HG02852 (cell line): ENCODE measurements at regions not wholly inside any gene's neighbourhood (a gene's known extent, or its start where the extent isn't known, plus 50 kb on each side); places are given as distances from the start of the nearest gene placed in this dataset.
"Not testable (repeated sequence)": the region's sequence is repeated elsewhere in the genome, so short reads cannot be mapped to it uniquely, and the experiment has no call there.

Experiments used
- ATAC-seq: cut with Tn5 transposase; IDR thresholded peaks from one replicate; pipeline ENCODE4 v1.9.1; 2021; ENCODE audit warnings: mild to moderate bottlenecking, moderate library complexity; ENCODE audit not compliant: unreplicated experiment

DNA sequence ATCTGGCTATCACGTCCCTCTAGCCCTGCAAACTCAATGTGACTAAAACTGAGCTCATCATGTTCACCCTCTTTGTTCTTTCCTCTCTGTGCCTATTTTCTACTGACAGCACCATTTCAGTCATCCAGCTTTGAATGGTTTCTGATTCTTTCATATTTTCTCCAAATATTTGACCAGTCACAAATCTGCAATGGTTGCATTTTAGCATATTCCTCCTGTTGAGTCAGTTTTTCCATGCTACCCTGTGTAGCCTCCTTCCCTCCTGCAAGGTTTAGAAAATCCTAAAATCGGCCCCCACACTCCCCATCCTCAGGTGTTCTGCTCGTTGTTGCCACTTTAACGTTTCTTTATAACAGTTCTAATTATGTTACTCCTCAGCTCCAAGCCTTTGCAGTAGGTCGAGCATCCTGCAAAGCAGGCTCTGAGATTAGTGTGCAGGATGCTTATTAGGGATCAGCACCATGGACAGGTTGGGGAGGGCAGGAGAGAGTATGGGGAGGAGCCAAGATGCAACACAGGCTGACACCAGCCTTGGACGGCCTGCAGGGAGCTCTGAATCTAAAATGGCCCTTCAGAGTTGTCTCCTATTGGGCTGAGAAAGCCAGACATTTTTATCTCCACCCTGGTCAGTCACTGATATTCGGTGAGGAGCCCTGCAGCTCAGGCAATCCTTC lies 531.0 kb upstream of the COBL start:
- no peak for ATAC-seq

DNA sequence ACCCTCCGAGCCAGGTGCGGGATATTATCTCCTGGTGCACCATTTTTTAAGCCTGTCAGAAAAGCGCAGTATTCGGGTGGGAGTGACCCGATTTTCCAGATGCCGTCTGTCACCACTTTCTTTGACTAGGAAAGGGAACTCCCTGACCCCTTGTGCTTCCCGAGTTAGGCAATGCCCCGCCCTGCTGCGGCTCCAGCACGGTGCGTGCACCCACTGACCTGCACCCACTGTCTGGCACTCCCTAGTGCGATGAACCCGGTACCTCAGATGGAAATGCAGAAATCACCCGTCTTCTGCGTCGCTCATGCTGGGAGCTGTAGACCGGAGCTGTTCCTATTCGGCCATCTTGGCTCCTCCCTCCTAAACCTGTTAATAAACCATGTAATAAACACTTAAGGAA lies 522.5 kb upstream of the COBL start:
- not testable (repeated sequence) for ATAC-seq

DNA sequence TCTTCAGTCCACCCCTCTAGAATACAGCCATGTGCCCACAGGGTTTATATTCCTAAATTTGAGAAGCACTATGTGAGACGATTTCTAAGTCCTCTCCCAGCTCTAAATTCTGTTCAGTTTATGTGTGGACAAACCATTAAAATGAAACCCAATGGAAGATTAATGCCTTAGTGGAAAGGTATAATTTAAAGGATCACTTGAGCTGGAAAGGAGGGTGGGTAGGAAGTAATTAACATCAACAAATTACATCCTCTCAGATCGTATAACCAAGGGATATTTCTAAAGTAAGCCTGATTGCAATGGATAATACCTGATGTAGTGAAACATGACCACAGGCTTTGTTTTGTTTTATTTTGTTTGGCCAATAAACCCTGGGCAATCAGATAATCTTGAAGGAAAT lies 511.0 kb upstream of the COBL start:
- no peak for ATAC-seq

DNA sequence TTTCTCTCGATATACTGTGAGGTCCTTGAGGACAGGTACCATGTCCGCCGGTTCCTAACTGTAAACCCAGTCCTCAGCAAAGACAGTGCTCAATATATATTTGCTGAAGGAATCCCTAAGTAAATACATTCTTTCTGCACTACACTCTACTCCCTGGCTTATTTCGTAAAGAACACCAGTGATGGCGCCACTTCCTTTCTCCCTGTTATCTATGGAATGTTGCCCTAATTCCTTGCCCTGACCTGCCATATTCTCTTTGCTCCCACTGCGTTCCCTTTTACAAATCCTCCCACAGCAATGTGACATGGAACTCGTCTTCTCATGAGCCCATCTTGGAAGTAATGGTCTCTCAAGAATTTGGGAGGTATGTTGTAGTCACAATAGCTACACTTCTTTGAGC lies 507.4 kb upstream of the COBL start:
- no peak for ATAC-seq

DNA sequence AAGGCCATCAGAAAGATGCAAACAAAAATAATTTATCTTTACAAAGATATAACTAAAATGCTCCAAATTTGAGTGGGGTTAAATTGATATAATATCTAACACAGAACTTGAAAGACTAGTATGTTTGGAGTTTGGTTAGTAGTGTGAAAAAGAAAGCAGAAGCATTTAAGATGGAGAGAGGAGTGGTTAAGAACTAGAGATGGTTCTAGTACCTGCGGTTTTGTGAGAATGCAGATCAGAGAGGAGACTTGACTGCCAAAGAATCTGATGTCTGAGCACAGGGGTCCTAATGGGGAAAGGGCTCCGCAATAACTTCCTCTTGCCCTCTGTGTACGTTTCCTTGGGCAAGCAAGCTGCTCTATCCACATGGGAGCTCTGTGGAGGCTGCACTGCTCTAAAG lies 506.8 kb upstream of the COBL start:
- ATAC-seq: no peak

DNA sequence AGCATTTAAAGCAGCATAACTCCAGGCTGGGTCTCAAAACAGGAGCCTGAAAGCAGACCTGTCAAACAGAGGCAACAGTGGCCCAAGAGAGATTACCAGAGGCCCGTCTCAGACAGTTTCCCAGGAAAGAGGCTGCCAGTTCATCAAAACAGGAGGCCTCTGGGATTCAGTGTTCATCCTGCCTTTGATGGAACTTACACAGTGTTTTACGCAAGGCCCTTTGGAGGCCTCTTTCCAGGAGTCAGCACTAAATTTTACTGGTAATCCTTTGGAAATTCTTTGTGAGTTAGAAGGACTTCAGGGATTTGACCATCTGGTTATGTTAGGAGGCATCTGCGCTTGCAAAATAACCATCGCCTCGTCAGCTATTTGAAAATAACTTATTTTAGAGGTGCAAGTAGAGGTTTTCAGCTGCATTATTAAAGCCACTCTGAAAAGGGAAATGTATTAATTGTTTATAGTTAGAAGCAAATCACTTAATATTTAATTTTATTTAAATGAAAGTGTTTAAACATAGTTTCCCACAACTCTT lies 501.2 kb upstream of the COBL start:
- no peak for ATAC-seq

DNA sequence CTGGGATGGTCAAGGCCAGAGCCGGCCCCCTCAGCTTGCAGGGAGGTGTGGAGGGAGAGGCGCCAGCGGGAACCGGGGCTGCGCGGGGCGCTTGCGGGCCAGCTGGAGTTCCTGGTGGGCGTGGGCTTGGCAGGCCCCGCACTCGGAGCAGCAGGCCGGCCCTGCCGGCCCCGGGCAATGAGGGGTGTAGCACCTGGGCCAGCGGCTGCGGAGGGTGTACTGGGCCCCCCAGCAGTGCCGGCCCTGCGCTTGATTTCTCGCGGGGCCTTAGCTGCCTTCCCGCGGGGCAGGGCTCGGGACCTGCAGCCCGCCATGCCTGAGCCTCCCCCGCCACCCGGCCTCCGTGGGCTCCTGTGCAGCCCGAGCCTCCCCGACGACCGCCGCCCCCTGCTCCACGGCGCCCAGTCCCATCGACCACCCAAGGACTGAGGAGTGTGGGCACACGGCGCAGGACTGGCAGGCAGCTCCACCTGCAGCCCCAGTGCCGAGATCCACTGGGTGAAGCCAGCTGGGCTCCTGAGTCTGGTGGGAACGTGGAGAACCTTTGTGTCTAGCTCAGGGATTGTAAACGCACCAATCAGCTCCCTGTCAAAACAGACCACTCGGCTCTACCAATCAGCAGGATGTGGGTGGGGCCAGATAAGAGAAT lies 489.3 kb upstream of the COBL start:
- not testable (repeated sequence) for ATAC-seq

DNA sequence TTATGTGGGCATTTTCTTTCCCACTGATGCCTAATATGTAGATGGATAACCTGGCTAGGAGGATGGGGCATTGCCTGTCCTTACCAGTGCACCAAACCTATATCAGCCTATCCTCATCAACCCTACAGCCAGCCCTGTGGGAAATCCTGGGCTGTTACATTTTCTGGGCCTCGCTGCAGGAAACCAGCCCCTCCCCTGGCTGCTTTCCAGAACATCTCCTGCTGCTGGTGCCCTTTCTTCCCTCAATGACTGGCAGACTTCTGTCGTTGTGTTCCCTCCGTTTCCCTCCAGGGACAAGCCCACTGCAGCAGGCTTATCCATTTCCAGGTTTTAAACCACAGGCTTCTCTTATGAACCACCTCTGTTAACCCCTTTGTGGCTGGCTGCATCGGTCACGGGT lies 486.1 kb upstream of the COBL start:
- ATAC-seq: no peak

DNA sequence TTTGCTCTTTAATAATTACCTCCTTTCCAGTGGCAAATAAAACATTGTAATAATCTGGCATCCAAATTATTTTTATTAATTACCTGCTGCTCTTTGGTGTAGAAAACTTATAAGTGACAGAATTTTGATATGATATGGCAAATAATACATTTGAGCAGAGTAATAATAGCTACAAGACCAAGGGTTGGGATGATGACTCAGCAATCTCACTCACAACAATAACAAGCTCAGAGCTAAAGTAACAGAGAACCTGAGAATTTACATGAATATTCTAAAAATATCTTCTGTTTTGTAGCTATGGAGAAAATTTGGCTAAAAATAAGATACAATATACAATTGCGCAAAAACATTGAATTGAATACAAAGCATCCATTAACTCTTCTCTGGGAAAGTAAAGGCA lies 480.8 kb upstream of the COBL start:
- ATAC-seq: no peak

DNA sequence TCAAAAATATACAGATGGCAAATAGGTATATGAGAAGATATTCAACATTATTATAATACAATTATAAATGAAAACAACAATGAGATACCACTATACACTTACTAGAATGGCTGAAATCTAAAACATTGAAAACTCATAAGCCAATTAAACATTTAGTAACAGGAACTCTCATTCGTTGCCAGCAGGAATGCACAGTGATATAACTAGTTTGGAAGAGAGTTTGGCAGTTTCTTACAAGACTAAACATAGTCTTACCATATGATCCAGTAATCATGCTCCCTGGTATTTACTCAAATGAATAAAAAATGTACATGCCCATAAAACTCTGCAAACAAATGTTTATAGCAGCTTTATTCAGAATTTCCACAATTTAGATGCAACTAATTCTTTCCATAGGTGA lies 476.2 kb upstream of the COBL start:
- no peak for ATAC-seq

DNA sequence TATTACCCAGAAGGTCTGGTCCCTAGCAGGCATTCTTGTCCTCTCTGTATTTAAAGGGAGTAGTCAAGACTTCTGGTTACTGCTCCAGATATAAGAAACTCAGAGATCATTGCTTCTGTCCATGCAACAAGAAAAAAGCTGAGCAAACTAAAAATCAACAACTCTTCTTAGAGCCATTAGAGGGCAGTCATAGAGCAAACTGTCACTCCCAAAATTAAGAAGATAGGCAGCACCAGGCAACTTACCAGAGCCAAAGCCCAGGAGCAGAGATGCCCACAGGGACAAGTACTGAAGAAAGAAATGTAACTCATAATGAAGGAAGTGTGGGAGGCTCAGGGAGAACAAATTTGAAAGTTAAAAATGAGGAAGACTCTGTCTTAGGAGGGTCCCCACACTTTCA lies 472.9 kb upstream of the COBL start:
- no peak for ATAC-seq

DNA sequence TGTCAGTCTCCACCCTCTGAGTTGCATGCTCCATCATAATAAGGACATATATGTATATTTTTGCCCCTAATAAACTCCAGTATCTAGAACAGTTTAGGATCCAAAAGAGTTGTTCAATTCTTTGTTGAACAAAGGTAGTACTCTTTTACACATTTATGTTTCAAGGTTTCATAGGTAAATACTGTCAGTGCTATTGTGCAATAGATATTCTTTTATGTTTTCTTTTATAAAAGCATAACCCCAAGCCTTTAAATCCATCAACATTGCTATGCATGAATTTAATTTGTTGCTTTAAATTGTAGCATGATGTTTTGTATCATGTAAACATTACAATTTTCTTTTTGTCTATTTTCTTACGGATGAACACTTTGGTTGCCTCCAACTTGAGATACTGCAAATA lies 469.7 kb upstream of the COBL start:
- ATAC-seq: no peak

DNA sequence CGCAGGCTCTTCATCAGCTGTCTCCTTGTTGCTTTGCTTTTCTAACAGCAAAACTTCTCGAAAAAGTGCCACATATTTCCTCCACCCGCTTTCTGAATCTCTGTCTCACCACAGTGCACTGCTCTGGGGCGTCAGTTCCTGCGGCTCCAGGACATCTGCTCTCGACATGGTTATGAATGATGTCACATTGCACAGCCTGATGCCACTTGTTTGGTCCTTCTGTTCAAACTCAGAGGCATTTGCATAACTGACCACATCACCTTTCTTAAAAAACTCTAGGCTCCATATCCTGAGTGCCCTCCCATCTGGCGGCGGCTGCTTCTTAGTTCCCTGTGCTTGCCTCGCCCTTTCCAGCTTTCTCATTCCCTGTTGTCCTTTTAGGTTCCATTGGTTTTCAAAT lies 469.3 kb upstream of the COBL start:
- ATAC-seq: no peak

DNA sequence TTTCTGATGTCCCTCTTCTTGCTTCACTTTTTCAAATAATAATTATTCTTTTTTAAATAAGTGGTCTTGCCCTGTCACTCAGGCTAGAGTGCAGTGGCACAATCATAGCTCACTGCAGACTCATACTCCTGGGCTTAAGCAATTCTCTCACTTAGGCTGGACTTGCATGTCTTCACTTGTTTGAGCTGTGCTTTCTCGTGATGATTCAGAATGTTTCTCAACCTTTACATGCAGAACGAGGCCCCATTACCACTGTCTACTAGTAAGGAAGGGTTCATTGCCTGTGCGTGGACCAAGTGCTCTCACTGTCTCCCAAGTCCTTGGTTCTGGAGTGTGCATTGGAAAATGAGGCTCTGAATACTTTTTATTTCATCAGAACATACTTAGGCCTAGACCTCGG lies 468.6 kb upstream of the COBL start:
- no peak for ATAC-seq

DNA sequence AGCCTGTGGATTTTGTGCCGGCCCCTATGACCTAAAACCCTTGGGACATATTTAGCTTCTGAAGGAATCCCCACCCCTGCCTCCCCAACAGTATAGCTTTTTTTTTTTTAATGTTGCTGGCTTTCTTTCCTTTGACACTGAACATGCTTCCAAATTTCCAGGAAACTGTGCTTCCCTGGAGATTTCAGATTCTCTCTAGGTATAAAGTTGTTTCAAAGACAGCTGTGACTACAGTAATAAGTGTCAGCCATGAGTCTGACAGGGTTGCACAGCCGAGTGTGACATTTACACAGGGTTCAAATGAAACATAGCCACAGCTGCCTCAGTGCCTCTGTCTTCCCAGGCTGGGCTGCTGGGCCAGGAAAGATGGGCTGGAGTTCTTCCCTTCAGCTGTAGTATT lies 466.6 kb upstream of the COBL start:
- no peak for ATAC-seq

DNA sequence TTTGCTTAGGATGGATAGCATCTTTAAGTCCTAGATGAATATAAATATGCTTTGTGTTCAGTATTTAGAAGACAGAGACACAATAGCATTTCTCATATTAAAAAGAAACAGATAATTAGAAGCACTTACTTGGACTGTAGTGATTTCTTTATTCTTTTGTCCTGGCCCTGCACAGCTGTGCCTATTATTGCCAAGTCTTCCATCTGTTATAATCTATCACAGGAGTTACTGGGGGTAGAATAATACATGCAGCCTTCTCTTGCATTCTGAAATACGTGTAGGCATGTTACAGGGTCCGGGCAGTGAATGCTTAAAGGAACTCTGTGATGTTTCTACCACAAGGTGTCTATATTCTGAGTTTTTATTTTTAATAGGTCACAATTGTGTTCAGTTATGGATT lies 461.5 kb upstream of the COBL start:
- ATAC-seq: no peak

DNA sequence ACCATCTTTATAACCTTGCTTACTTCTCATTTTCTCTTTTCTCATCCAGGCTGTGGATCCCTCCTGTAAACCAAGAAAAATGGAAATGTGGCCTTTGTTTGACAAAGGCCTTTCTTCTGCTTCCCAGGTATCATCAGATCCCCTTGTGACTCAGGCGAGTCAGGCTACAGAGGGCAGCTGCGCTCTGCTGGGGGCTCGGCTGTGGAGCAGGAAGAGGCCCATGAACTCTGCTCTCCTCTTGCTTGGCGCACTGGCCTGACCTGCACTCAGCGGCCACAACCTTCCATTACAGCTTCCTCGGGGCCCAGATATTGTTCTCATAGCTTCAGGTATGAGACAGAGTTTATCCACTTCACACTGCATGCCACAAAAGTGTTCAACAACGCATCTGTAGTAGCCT lies 457.6 kb upstream of the COBL start:
- no peak for ATAC-seq

DNA sequence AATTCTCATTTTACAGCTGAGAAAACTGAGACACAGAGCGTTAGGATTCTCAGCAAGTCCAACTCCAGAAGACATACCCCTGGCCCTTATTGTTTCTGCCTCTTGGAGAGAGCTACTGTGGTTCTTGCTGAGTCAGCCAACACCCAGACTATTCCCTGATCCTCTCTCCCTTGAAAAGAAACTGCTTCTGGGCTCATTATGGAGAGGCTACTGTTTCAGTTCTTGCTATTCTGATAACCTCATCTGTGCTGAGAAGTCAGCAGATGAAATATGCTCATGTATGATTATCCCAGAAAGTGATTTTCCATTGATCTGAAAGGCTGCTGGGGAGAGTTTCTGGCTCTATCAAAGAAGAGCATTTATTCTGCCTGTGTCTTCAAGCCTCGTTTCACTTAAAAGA lies 455.6 kb upstream of the COBL start:
- ATAC-seq: no peak

DNA sequence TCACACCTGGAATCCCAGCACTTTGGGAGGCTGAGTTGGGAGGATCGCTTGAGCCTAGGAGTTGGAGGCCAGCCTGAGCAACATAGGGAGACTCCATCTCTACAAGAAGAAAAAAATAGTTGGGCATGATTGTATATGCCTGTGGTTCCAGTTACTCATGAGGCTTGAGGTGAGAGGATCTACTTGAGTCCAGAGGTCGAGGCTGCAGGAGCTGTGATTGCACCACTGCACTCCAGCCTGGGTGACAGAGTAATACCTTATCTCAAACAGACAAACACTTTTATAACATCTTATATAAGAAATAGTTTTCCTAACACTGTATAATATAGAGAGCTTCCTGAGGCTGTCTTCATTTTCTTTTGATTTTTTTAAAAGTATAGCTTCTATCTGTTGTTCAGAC lies 448.4 kb upstream of the COBL start:
- no peak for ATAC-seq

DNA sequence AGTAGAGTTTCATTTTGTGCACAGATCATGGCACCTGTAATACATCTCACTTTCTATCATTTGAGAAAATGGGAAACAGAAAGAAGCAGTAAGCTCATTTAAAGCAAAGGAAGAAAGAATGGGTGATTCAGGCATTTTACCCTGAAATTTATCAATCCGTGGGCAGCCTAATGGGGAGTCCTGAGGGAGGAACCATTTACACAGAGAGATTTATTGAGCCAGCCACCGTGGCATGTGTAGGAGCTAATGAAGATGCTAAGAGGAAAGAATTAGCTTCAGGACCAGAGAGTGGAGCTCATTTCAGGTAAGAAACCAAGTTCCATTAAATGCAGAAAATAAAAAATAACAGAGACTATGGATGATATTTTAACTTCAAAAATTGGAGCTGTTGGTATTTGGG lies 443.4 kb upstream of the COBL start:
- no peak for ATAC-seq

DNA sequence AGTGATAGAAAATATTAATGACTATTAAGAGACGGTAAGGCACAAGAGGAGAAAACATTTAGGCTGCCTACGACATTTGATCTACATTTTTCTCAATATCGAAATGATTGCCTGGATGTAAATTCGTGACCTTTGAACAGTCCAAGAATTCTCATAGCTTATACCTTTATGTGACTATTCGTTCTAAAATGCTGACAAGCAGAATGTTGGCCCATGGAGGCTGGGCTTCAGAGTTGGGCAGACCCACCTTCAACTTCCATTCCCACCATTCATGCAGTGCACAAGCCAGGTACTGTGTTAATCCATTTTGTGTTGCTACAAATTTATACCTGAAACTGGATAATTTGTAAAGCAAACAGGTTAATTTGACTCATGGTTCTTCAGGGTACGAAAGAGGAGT lies 441.4 kb upstream of the COBL start:
- no peak for ATAC-seq

DNA sequence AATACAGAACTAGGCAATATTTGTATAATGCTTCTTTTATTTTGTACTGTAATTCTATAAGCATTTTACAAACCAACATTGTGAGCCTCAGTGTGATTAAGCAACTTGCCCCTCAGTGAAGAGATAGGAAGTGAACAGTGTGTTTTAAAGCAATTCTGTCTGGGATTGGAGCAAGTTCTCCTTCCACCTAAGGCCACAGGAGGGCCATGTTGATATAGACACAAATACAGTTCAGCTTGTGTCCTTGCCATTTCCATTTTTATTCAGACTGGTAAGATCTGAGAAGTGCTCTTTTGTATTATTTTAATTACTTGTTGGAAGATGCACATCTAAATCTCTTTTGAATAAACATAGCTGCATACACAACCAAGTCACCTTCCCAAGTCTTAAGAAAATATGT lies 416.3 kb upstream of the COBL start:
- ATAC-seq: no peak

DNA sequence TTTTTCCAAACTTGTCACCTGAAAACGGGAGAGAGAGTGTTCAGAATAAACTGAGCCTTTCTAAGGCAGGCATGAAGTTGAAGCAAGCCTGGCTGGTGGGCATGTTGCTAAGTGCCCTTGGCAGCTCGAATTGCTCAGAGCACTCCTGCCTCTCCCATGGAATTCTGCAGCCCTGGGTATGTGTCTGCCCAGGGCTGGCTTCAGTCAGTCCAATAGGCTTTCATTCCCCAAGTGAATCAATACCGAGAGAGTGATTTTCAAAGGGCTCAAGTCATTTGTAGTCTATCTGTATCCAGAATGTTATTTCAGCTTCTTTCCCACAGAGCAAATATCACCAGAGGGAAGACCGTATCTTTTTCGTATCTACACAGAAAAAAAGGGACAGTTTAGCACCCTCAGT lies 415.5 kb upstream of the COBL start:
- no peak for ATAC-seq
